NCI-H1436 (cell line): ENCODE measurements at regions not wholly inside any gene's neighbourhood (a gene's known extent, or its start where the extent isn't known, plus 50 kb on each side); places are given as distances from the start of the nearest gene placed in this dataset.
"Not testable (repeated sequence)": the region's sequence is repeated elsewhere in the genome, so short reads cannot be mapped to it uniquely, and the experiment has no call there.

Source experiments
- DNase-seq: peaks from one replicate; lab custom pipeline; 2025; lab: John Stamatoyannopoulos, UW

- DNase-seq = no peak
These were observed 174.9 kb downstream of the ETAA1 start for GRCh38 chr2:67571785-67572718.

GRCh38 chr2:67572721-67573435, 175.7 kb downstream of the ETAA1 start:
- DNase-seq = no peak

GRCh38 chr2:67574230-67574629, 177.1 kb downstream of the ETAA1 start:
- no peak for DNase-seq

- no peak for DNase-seq
These were observed 179.1 kb downstream of the ETAA1 start for GRCh38 chr2:67576226-67576625.

GRCh38 chr2:67576991-67577390, 179.9 kb downstream of the ETAA1 start:
- no peak for DNase-seq

- DNase-seq = no peak
These were observed 182.1 kb downstream of the ETAA1 start for GRCh38 chr2:67579216-67579615.

- no peak for DNase-seq
These were observed 182.7 kb downstream of the ETAA1 start for GRCh38 chr2:67579806-67580205.

- DNase-seq = no peak
These were observed 184.6 kb downstream of the ETAA1 start for GRCh38 chr2:67581751-67582150.

- DNase-seq = no peak
These were observed 186.1 kb downstream of the ETAA1 start for GRCh38 chr2:67583185-67583584.

GRCh38 chr2:67585400-67585799, 188.3 kb downstream of the ETAA1 start:
- no peak for DNase-seq

GRCh38 chr2:67589121-67589520, 192.0 kb downstream of the ETAA1 start:
- DNase-seq = not testable (repeated sequence)

- DNase-seq = not testable (repeated sequence)
These were observed 197.4 kb downstream of the ETAA1 start for GRCh38 chr2:67594522-67594921.

- no peak for DNase-seq
These were observed 199.7 kb downstream of the ETAA1 start for GRCh38 chr2:67596871-67597270.

- DNase-seq = no peak
These were observed 202.4 kb downstream of the ETAA1 start for GRCh38 chr2:67599561-67599960.

GRCh38 chr2:67600222-67600871, 203.2 kb downstream of the ETAA1 start:
- no peak for DNase-seq

- no peak for DNase-seq
These were observed 203.8 kb downstream of the ETAA1 start for GRCh38 chr2:67600946-67601345.

- DNase-seq = no peak
These were observed 207.2 kb downstream of the ETAA1 start for GRCh38 chr2:67604360-67604759.

GRCh38 chr2:67612576-67613042, 215.5 kb downstream of the ETAA1 start:
- no peak for DNase-seq

GRCh38 chr2:67613227-67613626, 216.1 kb downstream of the ETAA1 start:
- DNase-seq = peak; percentile 3

- DNase-seq = no peak
These were observed 217.3 kb downstream of the ETAA1 start for GRCh38 chr2:67614454-67614853.

- DNase-seq = no peak
These were observed 219.6 kb downstream of the ETAA1 start for GRCh38 chr2:67616749-67617148.

GRCh38 chr2:67619204-67619603, 222.1 kb downstream of the ETAA1 start:
- no peak for DNase-seq
